GM21423 (cell line): ENCODE measurements at regions not wholly inside any gene's neighbourhood (a gene's known extent, or its start where the extent isn't known, plus 50 kb on each side); places are given as distances from the start of the nearest gene placed in this dataset.
"Not testable (repeated sequence)": the region's sequence is repeated elsewhere in the genome, so short reads cannot be mapped to it uniquely, and the experiment has no call there.

ENCODE experiments used
- ATAC-seq: cut with Tn5 transposase; IDR thresholded peaks from one replicate; pipeline ENCODE4 v1.9.1; 2021; ENCODE audit warnings: mild to moderate bottlenecking, moderate library complexity; ENCODE audit not compliant: unreplicated experiment

DNA sequence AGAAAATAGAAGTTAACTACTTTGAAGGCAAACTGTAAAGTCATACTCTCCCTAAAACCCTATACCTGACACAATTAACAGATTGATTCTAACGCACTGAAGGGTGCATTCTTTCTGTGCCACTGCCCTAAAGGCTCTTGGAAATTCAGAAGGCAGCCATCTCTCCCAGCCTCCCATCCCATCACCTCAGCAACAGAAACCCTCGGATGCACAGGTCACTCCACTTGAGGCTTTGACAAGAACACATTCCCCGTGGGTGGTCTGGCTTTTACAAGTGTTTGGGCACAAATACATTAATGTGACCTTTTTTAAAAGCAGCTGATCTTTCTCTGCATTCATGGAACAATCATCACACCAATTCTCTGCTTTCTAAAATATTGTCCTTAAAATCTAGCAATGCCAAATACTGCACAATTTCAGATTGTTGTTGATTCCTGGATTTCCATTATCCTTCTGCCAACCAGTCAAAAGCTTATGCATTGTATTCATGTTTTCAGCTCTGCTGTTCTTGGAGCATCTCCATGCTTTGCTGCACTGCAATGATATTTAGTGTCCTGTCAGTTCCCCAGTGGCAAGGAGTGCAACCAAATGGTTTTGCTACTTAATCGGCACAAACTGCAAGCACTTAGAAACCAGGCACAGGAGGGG lies 175.6 kb downstream of the TMEM161B start:
- ATAC-seq: no peak

DNA sequence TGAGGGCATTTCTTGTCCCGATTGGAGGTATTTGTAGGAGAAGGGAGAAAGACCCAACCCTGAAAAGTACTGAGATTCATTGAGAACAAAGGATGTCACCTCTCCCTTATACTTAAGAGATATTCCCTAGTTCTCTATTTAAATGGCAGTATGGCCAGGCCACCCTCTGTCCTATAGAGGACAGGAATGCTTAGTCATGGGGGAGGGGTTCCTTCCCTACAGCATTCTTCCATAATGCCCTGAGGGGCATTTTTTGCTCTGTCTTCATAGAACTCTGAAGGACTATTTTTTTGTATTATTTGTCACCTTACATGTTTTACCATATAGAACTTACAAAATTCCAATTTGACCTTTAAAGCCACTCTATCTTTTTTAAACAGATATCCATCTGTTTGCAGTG lies 176.3 kb downstream of the TMEM161B start:
- no peak for ATAC-seq

DNA sequence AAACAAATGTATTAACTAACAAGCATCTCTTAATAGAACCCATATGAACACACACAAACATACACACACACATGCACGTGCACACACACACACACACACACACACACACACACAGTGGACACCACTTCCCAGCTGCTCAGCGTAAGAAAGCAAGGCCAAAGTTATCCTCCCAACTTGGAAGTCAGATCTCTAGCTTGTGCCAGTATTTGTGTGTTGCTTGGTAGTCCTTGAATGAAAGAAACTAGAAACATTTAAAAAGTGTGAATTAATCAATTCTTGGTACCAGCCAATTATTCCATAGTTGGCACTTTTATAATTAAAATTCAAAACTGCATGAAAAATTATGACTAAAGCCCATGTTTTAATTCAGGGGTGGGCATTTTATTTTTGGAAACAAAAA lies 178.1 kb downstream of the TMEM161B start:
- no peak for ATAC-seq

- no peak for ATAC-seq
Observed at GRCh38 chr5:88089719-88090390, 178.8 kb downstream of the TMEM161B start.

GRCh38 chr5:88085462-88085861 lies 183.2 kb downstream of the TMEM161B start:
- no peak for ATAC-seq

GRCh38 chr5:88081877-88082276 lies 186.8 kb downstream of the TMEM161B start:
- ATAC-seq: no peak

GRCh38 chr5:88063813-88064212 lies 204.8 kb downstream of the TMEM161B start:
- ATAC-seq: no peak

DNA sequence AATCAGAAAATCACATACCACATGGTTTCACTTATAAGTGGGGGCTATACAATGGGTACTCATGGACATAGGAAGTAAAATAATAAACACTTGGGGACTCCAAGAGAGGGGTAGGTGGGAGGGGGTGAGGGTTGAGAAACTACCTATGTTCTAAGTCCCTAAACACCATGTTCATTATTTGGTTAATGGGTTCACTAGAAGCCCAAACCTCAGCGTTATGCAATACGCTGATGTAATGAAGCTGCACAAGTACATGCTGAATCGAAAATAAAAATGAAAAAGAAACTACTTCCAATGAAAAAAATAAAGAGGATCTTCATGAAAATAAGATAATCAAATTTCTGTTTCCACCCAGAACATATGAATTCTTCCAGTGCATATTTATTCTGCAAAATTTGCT lies 208.5 kb downstream of the TMEM161B start:
- ATAC-seq: no peak

DNA sequence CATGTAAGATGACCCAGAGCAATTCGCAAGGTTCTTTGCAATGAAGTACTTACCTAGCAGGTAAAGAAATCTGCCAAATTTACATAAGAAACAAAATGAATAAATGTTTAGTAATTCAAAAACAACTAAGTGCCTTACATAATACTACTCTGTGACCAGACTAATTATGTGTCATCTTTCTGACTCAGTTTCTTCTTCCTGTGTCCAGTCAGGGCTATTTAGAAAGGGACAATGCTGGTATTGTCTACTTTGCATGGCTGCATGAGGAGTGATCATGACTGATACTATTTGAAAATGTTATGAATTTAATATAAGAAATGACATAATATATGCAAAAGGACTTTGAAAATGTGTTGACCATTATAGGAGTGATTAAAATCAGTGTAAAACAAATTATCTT lies 210.0 kb downstream of the TMEM161B start:
- ATAC-seq: no peak

DNA sequence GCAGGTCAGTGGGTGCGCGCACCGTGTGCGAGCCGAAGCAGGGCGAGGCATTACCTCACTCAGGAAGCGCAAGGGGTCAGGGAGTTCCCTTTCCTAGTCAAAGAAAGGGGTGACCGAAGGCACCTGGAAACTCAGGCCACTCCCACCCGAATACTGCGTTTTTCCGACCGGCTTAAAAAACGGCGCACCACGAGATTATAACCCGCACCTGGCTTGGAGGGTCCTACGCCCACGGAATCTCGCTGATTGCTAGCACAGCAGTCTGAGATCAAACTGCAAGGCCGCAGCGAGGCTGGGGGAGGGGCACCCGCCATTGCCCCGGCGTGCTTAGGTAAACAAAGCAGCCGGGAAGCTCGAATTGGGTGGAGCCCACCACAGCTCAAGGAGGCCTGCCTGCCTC lies 216.2 kb downstream of the TMEM161B start:
- not testable (repeated sequence) for ATAC-seq

GRCh38 chr5:88051148-88051547 lies 217.5 kb downstream of the TMEM161B start:
- ATAC-seq: no peak

GRCh38 chr5:88049737-88050136 lies 218.9 kb downstream of the TMEM161B start:
- ATAC-seq: no peak

- ATAC-seq: no peak
Observed at GRCh38 chr5:88049156-88049555, 219.5 kb downstream of the TMEM161B start.

- ATAC-seq: no peak
Observed at GRCh38 chr5:88045931-88046461, 222.6 kb downstream of the TMEM161B start.

- no peak for ATAC-seq
Observed at GRCh38 chr5:88045165-88045564, 223.5 kb downstream of the TMEM161B start.

DNA sequence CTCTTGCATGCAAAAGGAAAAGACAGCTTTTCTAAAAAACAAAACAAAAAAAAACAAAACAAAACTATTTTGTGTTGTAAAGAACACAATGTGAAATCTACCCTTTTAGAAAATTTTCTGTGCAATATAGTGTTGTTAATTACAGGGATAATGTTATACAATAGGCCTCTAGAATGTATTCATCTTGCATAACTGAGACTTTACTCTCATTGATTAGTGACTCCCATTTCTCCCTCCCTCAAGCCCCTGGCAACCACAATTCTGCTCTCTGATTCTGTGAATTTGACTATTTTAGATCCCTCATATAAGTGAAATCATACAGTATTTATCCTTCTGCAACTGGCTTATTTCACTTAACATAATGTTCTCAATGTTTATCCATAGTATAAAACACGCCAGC lies 234.1 kb downstream of the TMEM161B start:
- ATAC-seq: no peak

DNA sequence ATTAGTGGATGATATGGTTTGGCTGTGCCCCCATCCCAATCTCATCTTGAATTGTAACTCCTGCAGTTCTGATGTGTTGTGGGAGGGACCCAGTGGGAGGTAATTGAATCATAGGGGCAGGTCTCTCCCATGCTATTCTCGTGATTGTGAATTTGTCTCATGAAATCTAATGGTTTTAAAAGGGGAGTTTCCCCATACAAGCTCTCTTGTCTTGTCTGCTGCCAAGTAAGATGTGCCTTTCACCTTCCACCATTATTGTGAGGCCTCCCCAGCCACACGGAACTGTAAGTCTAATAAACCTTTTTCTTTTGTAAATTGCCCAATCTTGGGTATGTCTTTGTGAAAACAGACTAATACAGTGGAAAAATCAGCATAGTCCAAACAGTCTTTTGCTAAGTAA lies 235.5 kb downstream of the TMEM161B start:
- ATAC-seq: no peak

- ATAC-seq: no peak
Observed at GRCh38 chr5:88029011-88029410, 239.6 kb downstream of the TMEM161B start.

DNA sequence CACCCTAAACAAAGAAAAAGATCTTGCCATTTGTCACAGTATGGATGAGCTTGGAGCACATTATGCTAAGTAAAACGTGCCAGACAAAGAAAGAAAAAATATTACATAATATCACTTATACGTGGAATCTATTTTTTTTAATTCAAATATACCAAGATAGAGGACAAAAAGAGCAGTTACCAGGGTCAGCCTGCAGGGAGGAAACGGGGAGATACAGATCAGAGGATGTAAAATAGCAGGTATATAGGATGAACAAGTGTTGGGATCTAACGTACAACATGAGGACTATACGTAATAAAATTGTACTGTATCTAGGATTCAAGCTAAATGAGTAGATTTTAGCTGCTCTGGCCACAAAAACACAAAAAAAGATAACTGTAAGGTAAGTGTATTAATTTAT lies 247.5 kb downstream of the TMEM161B start:
- ATAC-seq: no peak

DNA sequence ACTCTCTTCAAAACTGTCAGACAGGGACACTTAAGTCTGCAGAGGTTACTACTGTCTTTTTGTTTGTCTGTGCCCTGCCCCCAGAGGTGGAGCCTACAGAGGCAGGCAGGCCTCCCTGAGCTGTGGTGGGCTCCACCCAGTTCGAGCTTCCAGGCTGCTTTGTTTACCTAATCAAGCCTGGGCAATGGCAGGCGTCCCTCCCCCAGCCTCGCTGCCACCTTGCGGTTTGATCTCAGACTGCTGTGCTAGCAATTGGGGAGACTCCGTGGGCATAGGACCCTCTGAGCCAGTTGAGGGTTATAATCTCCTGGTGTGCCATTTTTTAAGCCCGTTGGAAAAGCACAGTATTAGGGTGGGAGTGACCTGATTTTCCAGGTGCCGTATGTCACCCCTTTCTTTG lies 253.7 kb downstream of the TMEM161B start:
- ATAC-seq: not testable (repeated sequence)

- no peak for ATAC-seq
Observed at GRCh38 chr5:88000877-88001276, 267.8 kb downstream of the TMEM161B start.

DNA sequence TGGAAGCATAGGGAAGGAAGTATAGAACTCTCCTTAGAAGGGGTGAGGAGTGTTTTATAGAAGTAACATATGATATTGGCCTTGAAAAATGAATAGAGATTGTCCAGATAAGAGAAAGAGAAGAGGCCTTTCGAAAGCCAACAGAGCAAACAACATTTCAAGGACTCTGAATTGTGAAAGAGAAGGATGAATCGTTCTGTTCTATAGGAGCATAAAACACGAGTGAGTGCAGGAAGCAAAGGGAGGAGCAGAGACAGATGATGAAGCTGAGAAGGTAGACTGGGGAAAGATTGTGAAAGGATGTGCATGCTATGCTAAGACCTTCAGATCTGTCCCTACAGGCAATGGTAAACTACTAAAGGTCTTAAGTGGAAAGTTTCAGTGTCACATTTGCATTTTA lies 271.0 kb downstream of the TMEM161B start:
- no peak for ATAC-seq

- no peak for ATAC-seq
Observed at GRCh38 chr5:87966213-87966612, 302.4 kb downstream of the TMEM161B start.
